ENCODE measurements at regions not wholly inside any gene's neighbourhood (a gene's known extent, or its start where the extent isn't known, plus 50 kb on each side); places are given as distances from the start of the nearest gene placed in this dataset.

GRCh38 chr5:54366707-54367106, 56.3 kb upstream of the ARL15 start:
- no peak for DNase-seq

- DNase-seq = no peak
These were observed 53.3 kb upstream of the ARL15 start for GRCh38 chr5:54363669-54364068.

GRCh38 chr5:54362992-54363625, 52.7 kb upstream of the ARL15 start:
- DNase-seq = no peak

- DNase-seq = no peak
These were observed 52.1 kb upstream of the ARL15 start for GRCh38 chr5:54362434-54362833.

- no peak for DNase-seq
These were observed 51.5 kb upstream of the ARL15 start for GRCh38 chr5:54361691-54362411.

- DNase-seq = no peak
These were observed 50.7 kb upstream of the ARL15 start for GRCh38 chr5:54360925-54361662.
